PC-3 (cell line): ENCODE measurements at regions not wholly inside any gene's neighbourhood (a gene's known extent, or its start where the extent isn't known, plus 50 kb on each side); places are given as distances from the start of the nearest gene placed in this dataset.

Source experiments
- ATAC-seq: fragments of 200-7000 bp; cut with Tn5 transposase; 2 replicates; pipeline ENCODE4 v1.9.1; 2020; ENCODE audit warnings: mild to moderate bottlenecking, moderate library complexity
- BruUV-seq: library from RNA; stranded (reverse); fragments of 400-500 nt; replicated peaks from 2 replicates; lab custom pipeline; 2021; lab: Mats Ljungman, UMichigan
- CTCF ChIA-PET: fragments of 300-600 bp; sonication (Branson Sonifier 250); formaldehyde crosslinking; loops from one replicate; lab custom pipeline; 2022; ENCODE audit warnings: antibody characterized with exemption; lab: Charles Lee
- POLR2A ChIA-PET: fragments of 300-600 bp; sonication (Branson Sonifier 250); formaldehyde crosslinking; loops from one replicate; lab custom pipeline; 2022; ENCODE audit warnings: antibody characterized with exemption; ENCODE audit not compliant: unreplicated experiment; lab: Charles Lee
- DNase-seq: peaks from one replicate; pipeline ENCODE4 v3.0.0-alpha.2; 2015
- H2AFZ ChIP-seq: fragments of 300-600 bp; sonication (generic); 2 replicates; pipeline ENCODE4 v1.6.0; 2016; ENCODE audit warnings: antibody characterized with exemption, low read length
- H3F3A ChIP-seq: fragments of 300-600 bp; sonication (generic); one replicate; pipeline ENCODE4 v1.6.0; 2017; ENCODE audit warnings: antibody characterized with exemption, low read length, control low read depth, mild to moderate bottlenecking; ENCODE audit not compliant: unreplicated experiment
- H3K27ac ChIP-seq: fragments of 300-600 bp; sonication (generic); 2 replicates; pipeline ENCODE4 v1.5.1; 2016; ENCODE audit warnings: mild to moderate bottlenecking, low read length
- H3K27me3 ChIP-seq: fragments of 300-600 bp; sonication (generic); 2 replicates; pipeline ENCODE4 v1.6.1; 2016; ENCODE audit warnings: low read length, mixed read lengths
- H3K36me3 ChIP-seq: fragments of 300-600 bp; sonication (generic); 2 replicates; pipeline ENCODE4 v1.6.1; 2016; ENCODE audit warnings: low read depth, mixed run types, low read length, mixed read lengths
- H3K4me1 ChIP-seq: fragments of 300-600 bp; sonication (generic); 2 replicates; pipeline ENCODE4 v1.5.1; 2016; ENCODE audit warnings: low read length; ENCODE audit not compliant: insufficient read depth
- H3K4me2 ChIP-seq: fragments of 300-600 bp; sonication (generic); 2 replicates; pipeline ENCODE4 v1.6.0; 2016; ENCODE audit warnings: low read length
- H3K4me3 ChIP-seq: fragments of 300-600 bp; sonication (generic); 2 replicates; pipeline ENCODE4 v1.5.1; 2016; ENCODE audit warnings: mild to moderate bottlenecking, low read length, mixed read lengths
- H3K79me2 ChIP-seq: fragments of 300-600 bp; sonication (generic); 2 replicates; pipeline ENCODE4 v1.6.1; 2017; ENCODE audit warnings: low read length, mixed read lengths
- H3K9ac ChIP-seq: fragments of 300-600 bp; sonication (generic); 2 replicates; pipeline ENCODE4 v1.6.0; 2016; ENCODE audit warnings: mild to moderate bottlenecking, low read length
- H3K9me2 ChIP-seq: fragments of 300-600 bp; sonication (generic); replicated peaks from 2 replicates; pipeline ENCODE4 v1.6.1; 2016; ENCODE audit warnings: mixed run types, low read length, mixed read lengths
- H3K9me3 ChIP-seq: fragments of 300-600 bp; sonication (generic); 2 replicates; pipeline ENCODE4 v1.6.1; 2016; ENCODE audit warnings: low read length, mixed read lengths
- H4K20me1 ChIP-seq: fragments of 300-600 bp; sonication (generic); 2 replicates; pipeline ENCODE4 v1.6.1; 2016; ENCODE audit warnings: low read length, mixed read lengths
- EZH2 ChIP-seq: fragments of 300-600 bp; sonication (generic); IDR thresholded peaks from one replicate; pipeline ENCODE4 v1.6.1; 2017; ENCODE audit warnings: antibody characterized with exemption, mild to moderate bottlenecking, low read length; ENCODE audit not compliant: unreplicated experiment
- EZH2phosphoT487 ChIP-seq: fragments of 300-600 bp; sonication (generic); IDR thresholded peaks from 2 replicates; pipeline ENCODE4 v1.6.1; 2018; ENCODE audit warnings: mild to moderate bottlenecking, antibody characterized with exemption, low read length, borderline replicate concordance
- intact Hi-C: fragments of 100-400 bp; cut with micrococcal nuclease; formaldehyde crosslinking; loops from 2 replicates; pipeline ENCODE4 v1.9.0; 2023
- TF ChIP-seq, protein P1 (sequence below): fragments of 300-600 bp; sonication (generic); conservative IDR thresholded peaks from 2 replicates; pipeline ENCODE4 v1.5.1; 2017; ENCODE audit warnings: antibody characterized with exemption, low read depth, mild to moderate bottlenecking, low read length

DNA sequence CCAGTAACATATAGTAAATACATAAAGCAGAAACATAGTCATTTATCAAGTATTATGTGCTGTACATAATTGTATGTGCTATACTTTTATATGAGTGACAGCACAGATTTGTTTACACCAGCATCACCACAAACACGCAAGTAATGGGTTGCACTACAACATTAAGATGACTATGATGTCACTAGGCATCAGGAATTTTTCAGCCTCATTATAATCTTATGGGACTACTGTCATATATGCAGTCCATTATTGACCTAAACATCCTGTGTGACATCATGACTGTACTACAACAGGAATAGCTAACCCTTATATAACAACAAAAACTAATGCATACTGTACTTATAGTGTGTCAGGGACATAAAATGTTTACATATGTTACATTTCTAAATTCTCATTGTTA is 50.2 kb upstream of the IZUMO1R start:
- no peak for TF ChIP-seq EZH2
- TF ChIP-seq EZH2phosphoT487, result no peak
- TF ChIP-seq, protein P1, sequence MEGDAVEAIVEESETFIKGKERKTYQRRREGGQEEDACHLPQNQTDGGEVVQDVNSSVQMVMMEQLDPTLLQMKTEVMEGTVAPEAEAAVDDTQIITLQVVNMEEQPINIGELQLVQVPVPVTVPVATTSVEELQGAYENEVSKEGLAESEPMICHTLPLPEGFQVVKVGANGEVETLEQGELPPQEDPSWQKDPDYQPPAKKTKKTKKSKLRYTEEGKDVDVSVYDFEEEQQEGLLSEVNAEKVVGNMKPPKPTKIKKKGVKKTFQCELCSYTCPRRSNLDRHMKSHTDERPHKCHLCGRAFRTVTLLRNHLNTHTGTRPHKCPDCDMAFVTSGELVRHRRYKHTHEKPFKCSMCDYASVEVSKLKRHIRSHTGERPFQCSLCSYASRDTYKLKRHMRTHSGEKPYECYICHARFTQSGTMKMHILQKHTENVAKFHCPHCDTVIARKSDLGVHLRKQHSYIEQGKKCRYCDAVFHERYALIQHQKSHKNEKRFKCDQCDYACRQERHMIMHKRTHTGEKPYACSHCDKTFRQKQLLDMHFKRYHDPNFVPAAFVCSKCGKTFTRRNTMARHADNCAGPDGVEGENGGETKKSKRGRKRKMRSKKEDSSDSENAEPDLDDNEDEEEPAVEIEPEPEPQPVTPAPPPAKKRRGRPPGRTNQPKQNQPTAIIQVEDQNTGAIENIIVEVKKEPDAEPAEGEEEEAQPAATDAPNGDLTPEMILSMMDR, result no peak
- Histone ChIP-seq H3K4me3 (no peak overlapping the region), H3K36me3 (no peaks in the 10 kb centered on the region), H3K27ac (no peak overlapping the region), H3K4me2 (no peak overlapping the region), H3K9me3 (no peaks in the 10 kb centered on the region), H3K9ac (no peak overlapping the region), H3K9me2 (no peaks in the 10 kb centered on the region), H3K4me1 (no peaks in the 10 kb centered on the region), H4K20me1 (no peaks in the 10 kb centered on the region), H3K79me2 (no peaks in the 10 kb centered on the region), H3K27me3 (no peaks in the 10 kb centered on the region), H2AFZ (no peak overlapping the region), H3F3A (no peaks in the 10 kb centered on the region)
- ChIA-PET CTCF (no interaction called here), POLR2A (no interaction called here)
- intact Hi-C loops, result no loop called here
- no TSS peak for BruUV-seq
- DNase-seq (no peak), ATAC-seq (no peak)
